ENCODE measurements at regions not wholly inside any gene's neighbourhood (a gene's known extent, or its start where the extent isn't known, plus 50 kb on each side); places are given as distances from the start of the nearest gene placed in this dataset.

DNA sequence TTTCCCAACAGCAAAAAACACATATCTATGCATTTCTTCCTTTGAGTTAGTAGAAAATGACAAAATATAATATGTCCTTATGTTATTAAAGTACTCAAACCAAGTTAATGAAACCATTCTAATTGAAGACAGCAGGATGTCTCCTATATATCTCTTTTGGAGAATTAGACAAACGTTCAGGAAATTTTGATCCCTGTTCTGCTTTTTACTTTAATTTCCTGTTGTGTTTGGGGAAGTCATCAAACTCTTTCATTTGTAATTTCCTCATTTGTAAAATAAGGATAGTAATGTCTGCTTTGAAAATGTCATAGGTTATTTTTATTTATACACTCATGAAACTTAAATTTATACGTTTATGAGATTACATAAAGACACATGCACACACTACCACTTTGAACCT is 281.8 kb upstream of the ANO5 start:
- TF ChIP-seq SUZ12 (IDR thresholded peaks at IDR 0.05; ENCODE audit: extremely low read depth, insufficient read depth, insufficient read length) = no peak
- no peak for TF ChIP-seq YY1 (IDR thresholded peaks at IDR 0.05; ENCODE audit: insufficient read depth, insufficient read length)
